ENCODE measurements at regions not wholly inside any gene's neighbourhood (a gene's known extent, or its start where the extent isn't known, plus 50 kb on each side); places are given as distances from the start of the nearest gene placed in this dataset.

DNA sequence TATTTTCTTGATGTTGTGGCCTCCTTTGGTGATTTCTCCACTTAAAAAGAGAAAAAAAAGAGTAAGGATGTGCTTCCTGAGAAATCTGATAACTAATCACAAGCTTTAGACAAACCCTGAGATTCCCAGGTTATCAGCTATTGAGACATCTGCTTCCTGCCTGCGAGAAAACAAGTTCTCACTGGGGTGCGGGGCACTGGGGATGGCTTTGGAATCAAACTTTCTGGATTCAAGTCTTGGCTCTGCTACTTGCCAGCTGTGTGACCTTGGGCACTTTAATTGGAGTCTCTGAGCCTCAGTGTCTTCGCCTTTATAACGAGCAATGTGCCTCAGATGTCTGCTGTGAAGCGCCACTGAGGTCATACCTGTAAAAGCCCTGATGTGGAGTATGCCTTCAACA lies 152.5 kb upstream of the NAV2 start:
- no peak for DNase-seq (ENCODE audit: low read depth in 2 of 2)

DNA sequence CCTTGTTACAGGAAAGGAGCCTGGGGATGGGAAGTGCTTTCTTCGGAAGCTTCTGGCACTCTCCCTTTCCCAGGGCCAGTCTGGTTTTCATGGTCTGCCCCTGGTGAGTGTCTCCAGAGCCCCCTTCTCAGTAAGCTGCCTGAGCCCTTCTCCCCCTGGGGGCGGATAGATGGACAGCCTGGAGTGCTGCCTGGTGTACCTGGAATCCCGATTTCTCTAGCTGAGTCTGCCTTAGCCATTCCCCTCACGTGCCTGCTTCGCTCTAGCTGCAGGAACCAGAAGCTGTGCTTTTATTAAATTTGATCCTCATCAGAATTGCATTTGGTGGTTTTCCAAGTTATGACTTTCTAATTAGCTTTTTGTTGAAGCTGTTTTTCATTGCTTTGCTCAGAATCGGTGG lies 152.9 kb upstream of the NAV2 start:
- DNase-seq (ENCODE audit: low read depth in 2 of 2) = no peak

DNA sequence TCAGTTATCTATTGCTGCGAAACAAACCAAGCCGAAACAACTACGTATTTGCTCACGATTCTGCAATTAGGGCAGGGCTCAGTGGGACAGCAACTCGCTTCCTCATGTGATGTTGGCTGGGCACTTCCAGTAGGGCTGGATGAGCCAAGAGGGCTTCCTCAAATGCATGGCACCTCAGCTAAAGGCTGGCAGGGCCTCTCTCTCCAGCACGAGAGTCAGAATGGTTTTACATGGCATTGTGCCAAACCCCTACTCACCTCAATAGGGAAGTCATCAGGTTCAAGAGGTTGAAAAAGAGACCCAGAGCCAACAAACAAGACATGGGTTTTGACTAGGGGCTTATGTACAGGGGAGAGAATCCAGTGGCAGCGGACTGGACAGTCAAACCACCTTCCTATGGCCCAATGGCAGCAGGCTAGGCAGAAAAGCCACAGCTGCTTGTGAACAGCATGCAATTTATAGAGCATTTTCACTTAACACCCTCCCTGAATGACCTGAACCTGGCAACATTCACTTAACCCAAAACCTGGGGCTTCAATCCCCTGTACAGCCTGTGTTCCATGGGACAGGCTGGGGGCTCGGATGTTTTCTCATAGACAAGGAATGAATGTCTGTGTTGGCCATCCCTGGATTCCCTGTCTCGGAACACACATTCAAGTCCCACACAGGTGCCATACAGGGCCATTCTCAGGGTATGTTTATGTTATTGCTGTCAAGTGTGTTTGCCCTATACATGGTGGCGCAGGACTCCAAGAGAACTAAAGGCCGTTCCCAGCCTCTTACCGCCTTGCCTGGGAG lies 154.2 kb upstream of the NAV2 start:
- DNase-seq (ENCODE audit: low read depth in 2 of 2) = no peak

DNA sequence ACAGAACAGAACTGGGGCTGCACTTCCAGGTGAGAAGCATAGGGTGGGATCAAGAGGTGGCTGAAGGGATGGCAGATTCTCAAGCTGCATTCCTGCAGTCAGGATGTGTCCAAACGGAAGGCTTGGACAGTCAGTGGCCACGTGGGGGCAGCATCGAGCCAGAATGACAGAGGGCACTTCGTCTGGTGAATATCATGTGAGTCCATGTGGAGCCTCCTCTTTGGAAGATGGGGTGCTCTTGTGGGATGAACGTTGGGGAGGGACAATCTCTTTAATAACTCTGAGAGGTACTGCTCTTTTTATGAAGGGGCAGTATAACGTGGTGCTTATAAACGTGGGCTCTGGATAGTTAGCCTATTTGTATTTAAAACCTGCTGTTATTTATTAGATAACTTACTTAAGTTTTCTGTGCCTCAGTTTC lies 154.9 kb upstream of the NAV2 start:
- DNase-seq (ENCODE audit: low read depth in 2 of 2) = peak; percentile 62 to 66

DNA sequence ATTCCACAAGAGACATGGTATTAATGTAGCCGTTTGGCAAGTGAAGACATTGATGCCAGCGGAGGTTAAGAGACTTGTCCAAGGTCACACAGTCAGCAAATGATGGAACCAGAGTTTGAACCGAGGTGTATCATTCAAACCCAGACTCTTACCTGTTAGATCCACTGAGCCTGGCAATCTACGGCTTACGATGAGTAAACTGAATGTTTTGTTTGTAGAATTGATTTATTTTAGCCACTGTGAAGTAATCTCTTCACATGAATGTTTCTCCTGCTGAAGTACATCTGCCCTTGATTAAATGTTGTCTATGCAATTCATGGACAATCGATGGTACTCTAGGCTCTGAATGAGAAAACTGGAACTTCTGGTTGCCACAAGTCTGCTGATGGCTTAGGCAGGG lies 155.5 kb upstream of the NAV2 start:
- DNase-seq (ENCODE audit: low read depth in 2 of 2) = no peak

DNA sequence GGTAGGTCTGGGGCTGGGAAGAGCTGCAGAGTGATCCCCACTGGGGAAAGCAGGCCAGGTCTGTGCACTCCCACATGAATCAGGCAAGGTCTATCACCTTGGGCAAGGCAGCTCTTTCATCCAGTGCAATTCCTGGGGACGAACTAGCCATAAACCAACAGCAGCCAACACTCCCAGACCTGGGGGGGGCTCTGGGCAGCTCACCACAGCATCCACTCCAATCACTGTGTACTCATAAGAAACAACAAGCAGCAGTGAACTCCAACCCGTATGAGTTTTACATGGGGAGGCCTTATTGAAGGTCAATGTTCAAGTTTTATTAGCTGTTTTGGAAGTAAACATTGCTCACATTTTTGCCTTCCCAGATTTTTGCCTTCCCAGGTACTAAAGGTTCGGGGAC lies 157.4 kb upstream of the NAV2 start:
- DNase-seq (ENCODE audit: low read depth in 2 of 2) = no peak

- DNase-seq (ENCODE audit: low read depth in 2 of 2) = peak; percentile 63 to 70
These were observed 158.8 kb upstream of the NAV2 start for GRCh38 chr11:19553683-19554333.

GRCh38 chr11:19552656-19553260 lies 159.9 kb upstream of the NAV2 start:
- no peak for DNase-seq (ENCODE audit: low read depth in 2 of 2)

DNA sequence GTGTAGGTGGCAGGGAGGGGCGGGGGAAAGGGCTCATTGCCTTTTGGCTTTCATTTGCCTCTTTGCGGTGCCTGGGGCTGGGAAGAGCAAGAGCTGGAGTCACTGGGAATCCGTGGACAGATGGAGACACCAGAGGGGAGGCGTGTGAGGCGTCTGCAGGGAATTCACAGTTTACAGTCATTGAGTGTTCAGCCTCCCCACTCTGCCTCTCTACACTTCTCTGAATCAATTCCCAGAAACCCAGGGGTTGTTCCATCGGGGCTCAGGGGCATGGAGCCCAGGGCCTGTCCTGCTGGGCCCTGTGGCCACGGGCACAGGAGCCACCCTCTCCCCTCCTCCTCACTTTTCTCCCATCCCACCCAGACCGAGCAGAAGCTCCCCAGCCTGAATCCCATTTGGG lies 160.5 kb upstream of the NAV2 start:
- DNase-seq (ENCODE audit: low read depth in 2 of 2) = no peak

- no peak for DNase-seq (ENCODE audit: low read depth in 2 of 2)
These were observed 161.2 kb upstream of the NAV2 start for GRCh38 chr11:19551457-19551856.

DNA sequence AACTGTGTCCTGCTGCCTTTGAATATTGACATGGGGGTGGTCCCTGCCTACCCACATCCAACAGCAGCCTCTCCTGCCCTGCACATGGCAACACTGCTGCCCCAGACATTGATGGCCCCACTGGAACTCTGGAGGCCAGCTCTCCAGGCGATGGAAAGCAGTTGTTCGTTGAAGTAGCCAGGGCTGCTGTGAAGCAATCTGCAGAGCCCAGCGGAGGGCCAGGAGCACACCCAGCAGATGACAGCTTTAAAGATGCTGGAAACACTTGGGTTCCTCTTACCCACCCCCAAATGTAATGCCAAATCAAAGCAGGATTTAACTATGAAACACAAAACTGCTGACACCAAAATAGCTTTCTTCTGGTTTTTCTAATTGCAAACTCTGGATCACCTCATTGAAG lies 165.6 kb upstream of the NAV2 start:
- no peak for DNase-seq (ENCODE audit: low read depth in 2 of 2)

- DNase-seq (ENCODE audit: low read depth in 2 of 2) = no peak
These were observed 166.3 kb upstream of the NAV2 start for GRCh38 chr11:19546325-19546724.

DNA sequence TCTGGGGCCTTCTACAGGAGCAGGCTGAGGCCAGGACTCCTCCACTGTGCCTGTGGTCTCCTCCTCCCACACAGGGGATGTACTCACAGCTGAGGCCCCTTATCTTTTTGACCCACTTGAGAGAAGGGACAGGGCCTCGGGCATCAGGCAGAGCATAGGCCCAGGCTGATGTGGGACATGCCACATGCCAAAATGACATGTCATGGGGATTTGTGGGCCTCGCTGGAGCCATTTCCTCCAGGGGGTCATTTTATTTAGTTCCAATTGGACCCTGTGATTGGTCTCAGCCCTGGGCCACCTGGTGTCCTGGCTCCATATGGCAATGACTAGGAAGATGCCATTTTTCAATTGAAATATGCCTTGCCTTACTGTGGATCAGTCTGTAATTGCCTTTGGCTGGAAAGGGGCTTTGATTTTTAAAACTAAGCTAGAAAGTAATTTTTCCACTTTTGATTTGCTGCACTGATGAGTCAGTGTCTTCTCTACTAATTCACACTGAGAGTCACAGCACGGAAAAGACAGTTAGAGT lies 171.1 kb upstream of the NAV2 start:
- DNase-seq (ENCODE audit: low read depth in 2 of 2) = no peak

GRCh38 chr11:19539861-19540260 lies 172.8 kb upstream of the NAV2 start:
- no peak for DNase-seq (ENCODE audit: low read depth in 2 of 2)

DNA sequence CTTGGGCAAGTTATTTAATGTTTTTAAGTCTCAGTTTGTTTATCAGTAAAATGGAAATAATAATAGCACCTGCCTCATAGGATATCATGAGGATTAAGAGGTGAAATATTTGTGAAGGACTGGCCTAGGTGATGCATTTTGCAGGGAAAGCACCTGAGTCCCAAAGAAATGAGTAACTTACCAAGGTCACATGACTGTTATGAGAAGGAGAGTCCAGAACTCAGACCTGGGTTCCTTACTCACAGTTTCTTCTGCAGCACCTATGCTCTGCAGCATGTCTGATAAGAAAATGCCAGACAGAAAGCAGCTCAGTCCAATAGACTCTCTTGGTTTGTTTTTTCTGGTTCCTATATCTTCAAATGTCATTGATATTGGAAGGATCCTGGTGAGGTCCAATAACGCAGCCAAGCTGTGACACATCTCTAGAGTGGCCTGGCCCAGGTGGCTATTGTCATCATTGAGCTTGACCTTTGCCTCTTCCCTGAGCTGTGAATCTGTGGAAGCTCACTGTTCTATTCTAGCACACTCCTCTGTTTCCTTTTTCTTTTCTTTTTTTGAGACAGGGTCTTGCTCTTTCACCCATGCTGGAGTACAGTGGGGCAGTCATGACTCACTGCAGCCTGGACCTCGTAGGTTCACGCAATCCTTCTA lies 174.7 kb upstream of the NAV2 start:
- DNase-seq (ENCODE audit: low read depth in 2 of 2) = no peak

GRCh38 chr11:19536131-19536530 lies 176.5 kb upstream of the NAV2 start:
- no peak for DNase-seq (ENCODE audit: low read depth in 2 of 2)

DNA sequence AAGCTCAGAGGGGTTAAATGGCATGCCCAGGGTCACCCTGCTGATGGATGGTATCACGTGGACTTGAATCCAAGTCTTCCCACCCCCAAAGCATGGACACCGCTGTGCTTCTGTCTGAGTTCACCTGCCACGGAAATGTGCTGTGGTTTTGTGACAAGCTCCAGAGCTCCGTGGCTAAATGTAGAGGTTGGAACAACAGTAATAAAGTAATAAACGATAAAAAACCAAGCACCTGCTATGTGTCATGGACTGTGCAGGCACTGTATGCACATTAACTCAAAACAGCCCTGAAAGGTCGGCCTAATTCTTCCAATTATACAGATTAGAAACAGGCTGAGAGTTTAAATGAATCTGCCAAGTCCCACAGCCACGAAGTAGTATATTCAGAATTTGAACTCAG lies 182.1 kb upstream of the NAV2 start:
- no peak for DNase-seq (ENCODE audit: low read depth in 2 of 2)

GRCh38 chr11:19526119-19526518 lies 186.5 kb upstream of the NAV2 start:
- no peak for DNase-seq (ENCODE audit: low read depth in 2 of 2)

- DNase-seq (ENCODE audit: low read depth in 2 of 2) = no peak
These were observed 186.9 kb upstream of the NAV2 start for GRCh38 chr11:19525714-19526113.

DNA sequence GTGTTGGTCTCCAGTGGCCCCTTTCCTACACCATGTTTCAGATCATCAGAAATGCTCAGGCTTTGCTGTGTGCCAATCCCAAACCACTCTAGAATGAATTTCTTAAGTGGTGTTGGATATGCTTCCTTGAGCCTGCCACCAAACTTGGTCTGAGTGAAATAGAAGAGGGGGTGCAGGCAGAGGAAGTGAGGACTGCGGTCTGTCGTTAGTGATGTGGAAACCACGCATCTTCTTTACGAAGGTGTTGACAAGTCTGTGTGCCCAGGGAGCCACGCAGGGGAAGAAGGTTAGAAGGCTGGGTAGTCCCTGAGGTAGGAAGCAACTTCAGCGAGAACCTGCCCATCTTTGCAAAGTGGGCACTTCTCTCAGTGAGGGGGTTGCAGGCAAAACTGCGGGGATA lies 187.4 kb upstream of the NAV2 start:
- no peak for DNase-seq (ENCODE audit: low read depth in 2 of 2)

DNA sequence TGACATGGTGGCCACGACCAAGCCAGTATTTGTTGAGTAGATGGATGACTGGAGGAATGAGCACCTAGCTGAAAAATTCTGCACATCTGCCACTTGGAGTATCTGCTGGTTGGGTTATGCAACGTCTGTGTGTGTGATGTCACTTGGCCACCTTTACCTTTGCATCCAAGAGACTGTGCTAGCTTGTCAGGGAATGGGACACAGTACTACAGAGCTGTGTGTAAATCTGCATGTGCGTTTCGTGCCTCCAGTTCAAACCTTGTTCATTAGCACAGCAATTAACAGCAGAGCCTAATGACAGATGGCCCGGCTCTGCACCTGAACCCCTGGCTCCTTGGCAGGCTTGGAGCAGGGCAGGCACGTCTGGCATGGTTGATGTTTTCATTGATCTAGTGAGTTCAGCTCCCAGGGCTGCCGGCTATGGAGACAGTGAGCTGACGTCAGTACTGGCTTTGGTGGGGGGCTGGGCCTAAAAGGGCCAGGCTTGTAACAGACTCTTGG lies 188.4 kb upstream of the NAV2 start:
- no peak for DNase-seq (ENCODE audit: low read depth in 2 of 2)

GRCh38 chr11:19520681-19521080 lies 192.0 kb upstream of the NAV2 start:
- DNase-seq (ENCODE audit: low read depth in 2 of 2) = no peak
